GM18867 (cell line): ENCODE measurements at regions not wholly inside any gene's neighbourhood (a gene's known extent, or its start where the extent isn't known, plus 50 kb on each side); places are given as distances from the start of the nearest gene placed in this dataset.

Experiments
- ATAC-seq: cut with Tn5 transposase; IDR thresholded peaks from one replicate; pipeline ENCODE4 v1.9.1; 2021; ENCODE audit warnings: mild to moderate bottlenecking, moderate library complexity; ENCODE audit not compliant: unreplicated experiment

GRCh38 chr14:97246648-97247047 is 449.5 kb downstream of the VRK1 start:
- ATAC-seq = no peak

GRCh38 chr14:97248973-97249372 is 451.8 kb downstream of the VRK1 start:
- ATAC-seq = no peak

GRCh38 chr14:97250931-97251330 is 453.7 kb downstream of the VRK1 start:
- ATAC-seq = no peak

- no peak for ATAC-seq
Measured at GRCh38 chr14:97251491-97252155, 454.4 kb downstream of the VRK1 start.

GRCh38 chr14:97253756-97254155 is 456.6 kb downstream of the VRK1 start:
- no peak for ATAC-seq

- no peak for ATAC-seq
Measured at GRCh38 chr14:97262336-97262735, 465.2 kb downstream of the VRK1 start.

GRCh38 chr14:97264516-97265230 is 467.5 kb downstream of the VRK1 start:
- ATAC-seq = no peak

GRCh38 chr14:97266653-97267052 is 469.5 kb downstream of the VRK1 start:
- no peak for ATAC-seq

GRCh38 chr14:97267509-97267908 is 470.3 kb downstream of the VRK1 start:
- ATAC-seq = no peak

- no peak for ATAC-seq
Measured at GRCh38 chr14:97268097-97268496, 470.9 kb downstream of the VRK1 start.

- ATAC-seq = no peak
Measured at GRCh38 chr14:97270308-97270707, 473.1 kb downstream of the VRK1 start.

GRCh38 chr14:97271451-97271960 is 474.3 kb downstream of the VRK1 start:
- no peak for ATAC-seq

GRCh38 chr14:97273540-97273939 is 476.4 kb downstream of the VRK1 start:
- ATAC-seq = no peak

GRCh38 chr14:97274626-97275025 is 477.4 kb downstream of the VRK1 start:
- no peak for ATAC-seq

GRCh38 chr14:97275276-97275675 is 478.1 kb downstream of the VRK1 start:
- no peak for ATAC-seq

GRCh38 chr14:97276573-97276972 is 479.4 kb downstream of the VRK1 start:
- ATAC-seq = no peak

GRCh38 chr14:97277711-97278110 is 480.5 kb downstream of the VRK1 start:
- ATAC-seq = no peak

GRCh38 chr14:97280526-97280925 is 483.3 kb downstream of the VRK1 start:
- ATAC-seq = no peak

GRCh38 chr14:97281741-97282140 is 484.6 kb downstream of the VRK1 start:
- ATAC-seq = no peak

GRCh38 chr14:97282210-97283004 is 485.2 kb downstream of the VRK1 start:
- ATAC-seq = peak; percentile 59

GRCh38 chr14:97283005-97283403 is 485.8 kb downstream of the VRK1 start:
- ATAC-seq = peak; percentile 23

- no peak for ATAC-seq
Measured at GRCh38 chr14:97283426-97283825, 486.2 kb downstream of the VRK1 start.
